NT2/D1 (cell line): ENCODE measurements at regions not wholly inside any gene's neighbourhood (a gene's known extent, or its start where the extent isn't known, plus 50 kb on each side); places are given as distances from the start of the nearest gene placed in this dataset.

ENCODE experiments used
- SUZ12 ChIP-seq: IDR thresholded peaks from 2 replicates; pipeline ENCODE4 v1.6.1; 2011; ENCODE audit not compliant: insufficient read length, insufficient read depth; ENCODE audit errors: extremely low read depth
- YY1 ChIP-seq: IDR thresholded peaks from 2 replicates; pipeline ENCODE4 v1.6.1; 2011; ENCODE audit not compliant: insufficient read length, insufficient read depth
- ZNF274 ChIP-seq: IDR thresholded peaks from 2 replicates; pipeline ENCODE4 v1.6.1; 2011; ENCODE audit warnings: mild to moderate bottlenecking, low read depth, low read length

GRCh38 chrX:27889878-27890277 is 82.1 kb downstream of the MAGEB10 start:
- TF ChIP-seq SUZ12 (no peak), ZNF274 (no peak), YY1 (no peak)
